B cell (primary cell): ENCODE measurements at regions not wholly inside any gene's neighbourhood (a gene's known extent, or its start where the extent isn't known, plus 50 kb on each side); places are given as distances from the start of the nearest gene placed in this dataset.

Source experiments
- CTCF ChIP-seq: fragments of 200-600 bp; IDR thresholded peaks from one replicate; pipeline ENCODE4 v1.8.0; 2022; ENCODE audit warnings: antibody characterized with exemption, mild to moderate bottlenecking
- EZH2 ChIP-seq: IDR thresholded peaks from 2 replicates; pipeline ENCODE4 v1.6.1; 2012; ENCODE audit warnings: borderline replicate concordance, low read depth, mild to moderate bottlenecking, moderate library complexity, low read length; ENCODE audit not compliant: insufficient read depth, poor library complexity, severe bottlenecking

- no peak for TF ChIP-seq CTCF
- TF ChIP-seq EZH2, result no peak
Observed at GRCh38 chr10:124292911-124293615, 125.7 kb downstream of the OAT start.
